Heart left ventricle (tissue), 16 donors: ENCODE measurements at regions not wholly inside any gene's neighbourhood (a gene's known extent, or its start where the extent isn't known, plus 50 kb on each side); places are given as distances from the start of the nearest gene placed in this dataset.

Experiments used
- ATAC-seq, 4 donors: fragments of 200-7000 bp; cut with Tn5 transposase; one replicate each; pipeline ENCODE4 v1.9.1; 2020 to 2022; ENCODE audit warnings: moderate library complexity in 4 of 4, mild to moderate bottlenecking in 3 of 4, moderate number of reproducible peaks in 1 of 4
- DNase-seq, 5 donors: peaks; one replicate each; pipeline ENCODE4 v3.0.0-alpha.2; 2020
- H3K27ac ChIP-seq, 12 donors: fragments of 200-600 bp; sonication (generic) in 4 of 12; one replicate each; pipeline versions ENCODE4 v1.5.0 to v1.8.0; 2016 to 2022; ENCODE audit warnings: mild to moderate bottlenecking in 2 of 12
- H3K27me3 ChIP-seq, 9 donors: fragments of 200-600 bp; sonication (generic) in 2 of 9; one replicate each; pipeline versions ENCODE4 v1.5.1 to v1.8.0; 2016 to 2022; ENCODE audit warnings: mild to moderate bottlenecking in 3 of 9
- H3K36me3 ChIP-seq, 9 donors: fragments of 200-600 bp; sonication (generic) in 2 of 9; one replicate each; pipeline versions ENCODE4 v1.5.0 to v1.8.0; 2018 to 2022; ENCODE audit warnings: mild to moderate bottlenecking in 2 of 9
- H3K4me1 ChIP-seq, 12 donors: fragments of 200-600 bp; sonication (generic) in 4 of 12; one replicate each; pipeline versions ENCODE4 v1.5.0 to v1.8.0; 2016 to 2022; ENCODE audit warnings: mild to moderate bottlenecking in 3 of 12
- H3K4me3 ChIP-seq, 12 donors: fragments of 200-600 bp; sonication (generic) in 4 of 12; one replicate each; pipeline versions ENCODE4 v1.5.0 to v1.8.0; 2017 to 2022; ENCODE audit warnings: mild to moderate bottlenecking in 9 of 12, moderate library complexity in 4 of 12
- H3K9me3 ChIP-seq, 12 donors: fragments of 200-600 bp; sonication (generic) in 4 of 12; one replicate each; pipeline versions ENCODE4 v1.5.0 to v1.8.0; 2016 to 2022; ENCODE audit warnings: mild to moderate bottlenecking in 1 of 12
- POLR2A ChIP-seq, 2 donors: fragments of 450-650 bp; IDR thresholded peaks; one replicate each; pipeline ENCODE4 v1.6.1; 2017; ENCODE audit warnings: antibody characterized with exemption in 2 of 2, mild to moderate bottlenecking in 2 of 2, moderate library complexity in 2 of 2
- WGBS, 4 donors: extraction: QIAGEN DNeasy Blood & Tissue Kit in 2 of 4; methylation state at CpG; one replicate each; pipeline versions ENCODE4 v1.1.5 to v1.1.7; 2013 to 2018; 5-methylcytosine and 5-hydroxymethylcytosine counted together
- intact Hi-C, 10 donors: fragments of 100-400 bp; cut with DNase I; formaldehyde crosslinking; loops; one replicate each; pipeline versions ENCODE4 v1.11.1 to v1.14.2; 2022
- TF ChIP-seq, protein P1 (sequence below), 12 donors: fragments of 200-600 bp; sonication (generic) in 4 of 12; IDR thresholded peaks; one replicate each; pipeline versions ENCODE4 v1.5.0 to v1.8.0; 2018 to 2022; ENCODE audit warnings: antibody characterized with exemption in 12 of 12, mild to moderate bottlenecking in 5 of 12
- donor health status: ischemic (EF 13 %, LVEDD 7.1; RV severe dilation, severe dysfunction).
- donor health status: healthy with polysubstance abuse.
- donor health status: DM: no; HTN: yes; CAD: no.
- donor health status: DM: no; HTN: no; CAD: no.
- donor health status: ischemic (EF 25% LVEDD 6.9; RV normal size, moderate dysfunction).
- donor health status: ischemic (EF 25% LVEDD 5.7; RV mildly dilated, moderate dysfunction).
- donor health status: healthy.
- donor health status: DM: yes; HTN: yes; CAD: no.
- donor health status: ischemic (EF 35%, LVEDD 5.7; RV mildly dilated, moderate dysfunction).
- donor health status: nonischemic (EF 11% LVEDD 7.7; RV severe dilation, severe dysfunction).
- donor health status: DM: yes; HTN: yes; CAD: no.
- donor health status: PGD.
- donor health status: ischemic (EF 29% LVEDD 5.4; RV normal size, mild dysfunction).
- donor health status: nonischemic (EF 23%, LVEDD 6.1; RV moderate dilation, normal function).

DNA sequence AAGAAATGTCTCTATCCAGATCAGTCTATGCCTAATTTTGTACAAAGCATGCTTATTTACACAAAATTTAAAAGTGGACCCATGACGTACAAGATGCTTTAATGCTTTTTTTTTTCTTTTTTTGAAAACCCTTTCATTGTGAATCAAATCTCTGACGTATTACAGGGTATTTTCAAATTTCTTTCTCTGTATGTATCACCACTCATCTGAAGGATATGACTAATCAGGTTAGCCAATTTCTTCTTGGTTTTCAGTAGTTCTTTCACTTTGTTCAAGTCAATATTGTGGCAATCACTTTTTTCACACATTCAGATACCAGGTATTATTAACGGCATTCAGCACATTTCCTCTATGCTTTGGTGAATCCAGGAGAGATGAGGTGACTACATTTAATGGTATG is 685.3 kb downstream of the TRHDE start:
- no peaks in the 10 kb centered on the region for H3K9me3 ChIP-seq
- intact Hi-C loops: no loop called here
- 72 to 77% (median 75%) methylated on average over 3 of the region's 3 CpGs for WGBS, 4 donors
- no peak overlapping the region for H3K27ac ChIP-seq
- H3K4me1 ChIP-seq: no peaks in the 10 kb centered on the region
- no peaks in the 10 kb centered on the region for H3K36me3 ChIP-seq
- no peak overlapping the region for H3K4me3 ChIP-seq
- ATAC-seq (no peak), DNase-seq (no peak)
- TF ChIP-seq POLR2A (IDR thresholded peaks at IDR 0.05): no peak
- TF ChIP-seq, protein P1, sequence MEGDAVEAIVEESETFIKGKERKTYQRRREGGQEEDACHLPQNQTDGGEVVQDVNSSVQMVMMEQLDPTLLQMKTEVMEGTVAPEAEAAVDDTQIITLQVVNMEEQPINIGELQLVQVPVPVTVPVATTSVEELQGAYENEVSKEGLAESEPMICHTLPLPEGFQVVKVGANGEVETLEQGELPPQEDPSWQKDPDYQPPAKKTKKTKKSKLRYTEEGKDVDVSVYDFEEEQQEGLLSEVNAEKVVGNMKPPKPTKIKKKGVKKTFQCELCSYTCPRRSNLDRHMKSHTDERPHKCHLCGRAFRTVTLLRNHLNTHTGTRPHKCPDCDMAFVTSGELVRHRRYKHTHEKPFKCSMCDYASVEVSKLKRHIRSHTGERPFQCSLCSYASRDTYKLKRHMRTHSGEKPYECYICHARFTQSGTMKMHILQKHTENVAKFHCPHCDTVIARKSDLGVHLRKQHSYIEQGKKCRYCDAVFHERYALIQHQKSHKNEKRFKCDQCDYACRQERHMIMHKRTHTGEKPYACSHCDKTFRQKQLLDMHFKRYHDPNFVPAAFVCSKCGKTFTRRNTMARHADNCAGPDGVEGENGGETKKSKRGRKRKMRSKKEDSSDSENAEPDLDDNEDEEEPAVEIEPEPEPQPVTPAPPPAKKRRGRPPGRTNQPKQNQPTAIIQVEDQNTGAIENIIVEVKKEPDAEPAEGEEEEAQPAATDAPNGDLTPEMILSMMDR (IDR thresholded peaks at IDR 0.05): no peak
- H3K27me3 ChIP-seq: no peaks in the 10 kb centered on the region

DNA sequence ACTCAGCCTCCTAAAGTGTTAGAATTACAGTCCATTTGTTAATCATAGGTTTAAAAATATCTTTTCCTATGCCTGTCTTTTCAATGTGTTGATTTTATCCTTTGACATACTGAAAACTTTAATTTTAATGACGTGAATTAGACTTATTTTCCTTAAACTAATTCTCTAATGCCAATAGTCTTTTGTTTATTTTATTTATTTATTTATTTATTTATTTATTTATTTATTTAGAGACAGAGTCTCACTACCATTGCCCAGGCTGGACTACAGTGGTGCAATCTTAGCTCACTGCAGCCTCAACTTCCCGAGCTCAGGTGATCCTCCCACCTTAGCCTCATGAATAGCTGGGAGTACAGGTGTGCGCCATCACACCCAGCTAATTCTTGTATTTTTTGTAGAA is 694.5 kb downstream of the TRHDE start:
- ATAC-seq (no peak), DNase-seq (no peak)
- H3K27ac ChIP-seq: no peak overlapping the region
- 71 to 90% (median 73%) methylated on average over 3 of the region's 3 CpGs for WGBS, 4 donors
- H3K4me1 ChIP-seq: no peaks in the 10 kb centered on the region
- H3K9me3 ChIP-seq: no peaks in the 10 kb centered on the region
- intact Hi-C loops: no loop called here
- no peaks in the 10 kb centered on the region for H3K36me3 ChIP-seq
- no peak for TF ChIP-seq POLR2A (IDR thresholded peaks at IDR 0.05)
- TF ChIP-seq, protein P1 (IDR thresholded peaks at IDR 0.05): no peak
- H3K27me3 ChIP-seq: no peaks in the 10 kb centered on the region
- H3K4me3 ChIP-seq: no peak overlapping the region

DNA sequence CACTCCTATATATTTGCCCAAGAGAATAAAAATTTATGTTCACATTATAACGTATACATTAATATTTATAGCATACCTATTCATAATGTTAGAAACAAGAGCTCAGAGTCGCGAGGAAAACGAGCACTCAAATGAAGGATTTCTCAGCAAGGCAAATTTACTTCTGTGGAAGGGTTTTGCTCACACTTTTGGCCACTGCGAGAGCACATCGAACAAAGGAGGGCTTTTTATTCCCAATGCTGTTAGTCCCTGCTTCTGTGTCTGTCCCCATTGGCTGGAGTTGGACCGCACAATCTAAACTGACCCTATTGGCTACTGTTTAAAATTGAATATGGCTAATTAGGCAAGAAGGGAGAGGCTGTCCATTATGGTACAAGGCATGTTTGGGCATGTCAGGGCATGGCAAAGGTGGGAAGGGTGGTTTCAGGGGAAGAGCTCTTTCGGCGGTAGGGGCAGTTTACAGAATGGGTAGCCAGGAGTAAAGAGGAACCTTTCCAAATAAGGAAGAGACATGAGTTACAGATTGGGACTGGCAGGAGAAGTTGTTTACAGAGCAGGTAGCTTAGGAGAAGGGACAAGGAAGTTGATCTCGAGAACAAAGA is 702.9 kb downstream of the TRHDE start:
- intact Hi-C loops: no loop called here

DNA sequence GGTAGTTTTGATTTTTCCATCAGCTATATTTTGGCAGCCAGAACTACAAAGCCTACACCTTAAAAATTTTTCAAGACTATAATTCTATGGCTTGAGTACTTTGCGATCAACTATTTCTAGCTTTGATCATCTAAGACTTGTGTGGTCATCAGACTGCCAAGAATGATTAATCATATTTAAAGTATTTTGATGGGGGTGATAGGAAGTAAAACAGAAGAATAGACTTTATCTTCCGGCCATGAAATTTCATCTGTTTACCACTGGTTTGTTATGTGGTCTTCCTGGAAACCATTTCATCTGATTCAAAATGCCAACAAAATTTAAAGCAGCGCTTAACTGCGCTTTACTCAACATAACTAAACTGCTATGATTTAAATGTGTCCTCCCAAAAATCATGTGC is 706.8 kb downstream of the TRHDE start:
- Histone ChIP-seq H3K27ac (no peak overlapping the region), H3K9me3 (peaks cover 0 to 19% (median 5%) of the 10 kb centered on the region in 12 donors), H3K4me1 (no peaks in the 10 kb centered on the region), H3K27me3 (no peaks in the 10 kb centered on the region), H3K36me3 (no peaks in the 10 kb centered on the region), H3K4me3 (no peak overlapping the region)
- no peak for DNase-seq
- intact Hi-C loops: no loop called here
- TF ChIP-seq, protein P1 (IDR thresholded peaks at IDR 0.05): no peak
- no peak for TF ChIP-seq POLR2A (IDR thresholded peaks at IDR 0.05)
- ATAC-seq: no peak
- WGBS, 4 donors: 90 to 95% (median 93%) methylated on average over 4 of the region's 4 CpGs

More for the DNA sequence above, 702.9 kb downstream of the TRHDE start:
- H3K9me3 ChIP-seq: peaks cover 0 to 23% (median 5%) of the 10 kb centered on the region in 12 donors
- no peaks in the 10 kb centered on the region for H3K4me1 ChIP-seq
- 81 to 90% (median 89%) methylated on average over 10 of the region's 10 CpGs for WGBS, 4 donors
- no peak for DNase-seq
- ATAC-seq: no peak
- no peak overlapping the region for H3K27ac ChIP-seq
- no peak overlapping the region for H3K4me3 ChIP-seq
- H3K36me3 ChIP-seq: no peaks in the 10 kb centered on the region
- no peaks in the 10 kb centered on the region for H3K27me3 ChIP-seq
- no peak for TF ChIP-seq POLR2A (IDR thresholded peaks at IDR 0.05)
- TF ChIP-seq, protein P1 (IDR thresholded peaks at IDR 0.05): no peak
